Activated T-cell treated with anti-CD3 and anti-CD28 coated beads, Interleukin-2, amount 50 U/mL, for 48 hours (primary cell): ENCODE measurements at regions not wholly inside any gene's neighbourhood (a gene's known extent, or its start where the extent isn't known, plus 50 kb on each side); places are given as distances from the start of the nearest gene placed in this dataset.
A peak's percentile ranks its signal among the peaks of the same experiment; 100 is the strongest.
"Not testable (repeated sequence)": the region's sequence is repeated elsewhere in the genome, so short reads cannot be mapped to it uniquely, and the experiment has no call there.

Experiments used
- DNase-seq, 2 experiments: peaks; one replicate each; pipeline ENCODE4 v3.0.0-alpha.2; 2020

DNA sequence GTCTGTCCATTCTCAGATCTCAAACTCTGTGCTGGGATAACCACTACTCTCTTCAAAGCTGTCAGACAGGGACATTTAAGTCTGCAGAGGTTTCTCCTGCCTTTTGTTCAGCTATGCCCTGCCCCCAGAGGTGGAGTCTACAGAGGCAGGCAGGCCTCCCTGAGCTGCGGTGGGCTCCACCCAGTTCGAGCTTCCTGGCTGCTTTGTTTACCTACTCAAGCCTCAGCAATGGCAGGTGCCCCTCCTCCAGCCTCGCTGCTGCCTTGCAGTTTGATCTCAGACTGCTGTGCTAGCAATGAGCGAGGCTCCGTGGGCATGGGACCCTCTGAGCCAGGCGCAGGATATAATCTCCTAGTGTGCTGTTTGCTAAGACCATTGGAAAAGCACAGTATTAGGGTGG, 53.1 kb upstream of the HUNK start:
- DNase-seq, result not testable (repeated sequence)

DNA sequence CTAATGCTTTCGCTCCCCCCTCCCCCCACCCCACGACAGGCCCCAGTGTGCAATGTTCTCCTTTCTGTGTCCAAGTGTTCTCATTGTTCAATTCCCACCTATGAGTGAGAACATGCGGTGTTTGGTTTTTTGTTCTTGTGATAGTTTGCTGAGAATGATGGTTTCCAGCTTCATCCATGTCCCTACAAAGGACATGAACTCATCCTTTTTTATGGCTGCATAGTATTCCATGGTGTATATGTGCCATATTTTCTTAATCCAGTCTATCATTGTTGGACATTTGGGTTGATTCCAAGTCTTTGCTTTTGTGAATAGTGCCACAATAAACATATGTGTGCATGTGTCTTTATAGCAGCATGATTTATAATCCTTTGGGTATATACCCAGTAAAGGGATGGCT, 58.5 kb upstream of the HUNK start:
- DNase-seq, result not testable (repeated sequence)

DNA sequence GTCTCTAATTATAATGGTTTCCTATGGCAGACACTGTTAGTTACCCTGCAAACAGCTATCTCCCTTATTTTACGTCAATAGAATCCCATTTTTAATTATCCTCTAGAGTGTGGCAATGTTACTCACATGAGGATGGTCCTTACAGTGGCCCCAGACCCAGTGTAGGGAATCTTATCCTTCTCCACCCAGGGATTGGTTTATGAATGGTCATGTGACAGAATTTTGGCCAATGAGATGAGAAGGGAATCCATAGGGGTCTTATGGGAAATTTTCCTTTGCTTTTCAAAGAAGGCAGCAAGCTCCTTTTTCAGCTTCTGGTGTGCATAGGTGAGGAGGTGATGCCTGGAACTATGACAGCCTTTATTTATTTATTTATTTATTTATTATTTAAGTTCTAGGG, 59.0 kb upstream of the HUNK start:
- DNase-seq, result no peak

DNA sequence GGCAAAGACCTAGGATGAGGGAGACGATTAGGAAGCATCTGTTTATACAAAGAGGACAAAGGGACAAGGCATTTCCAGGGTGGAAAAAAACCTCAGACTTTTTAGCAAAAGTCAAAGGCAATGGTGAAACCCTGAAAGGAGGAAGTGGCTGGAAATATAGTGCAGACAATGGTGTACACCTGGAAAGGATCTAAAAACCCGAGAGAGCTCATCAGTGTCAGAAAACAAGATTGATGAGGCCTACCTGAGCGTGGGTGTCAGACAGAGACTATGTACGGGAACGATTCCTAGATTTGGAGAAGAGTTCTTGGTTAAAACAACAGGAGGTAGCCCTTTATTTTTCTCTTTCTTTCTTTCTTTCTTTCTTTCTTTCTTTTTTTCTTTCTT, 68.8 kb upstream of the HUNK start:
- DNase-seq, result no peak

DNA sequence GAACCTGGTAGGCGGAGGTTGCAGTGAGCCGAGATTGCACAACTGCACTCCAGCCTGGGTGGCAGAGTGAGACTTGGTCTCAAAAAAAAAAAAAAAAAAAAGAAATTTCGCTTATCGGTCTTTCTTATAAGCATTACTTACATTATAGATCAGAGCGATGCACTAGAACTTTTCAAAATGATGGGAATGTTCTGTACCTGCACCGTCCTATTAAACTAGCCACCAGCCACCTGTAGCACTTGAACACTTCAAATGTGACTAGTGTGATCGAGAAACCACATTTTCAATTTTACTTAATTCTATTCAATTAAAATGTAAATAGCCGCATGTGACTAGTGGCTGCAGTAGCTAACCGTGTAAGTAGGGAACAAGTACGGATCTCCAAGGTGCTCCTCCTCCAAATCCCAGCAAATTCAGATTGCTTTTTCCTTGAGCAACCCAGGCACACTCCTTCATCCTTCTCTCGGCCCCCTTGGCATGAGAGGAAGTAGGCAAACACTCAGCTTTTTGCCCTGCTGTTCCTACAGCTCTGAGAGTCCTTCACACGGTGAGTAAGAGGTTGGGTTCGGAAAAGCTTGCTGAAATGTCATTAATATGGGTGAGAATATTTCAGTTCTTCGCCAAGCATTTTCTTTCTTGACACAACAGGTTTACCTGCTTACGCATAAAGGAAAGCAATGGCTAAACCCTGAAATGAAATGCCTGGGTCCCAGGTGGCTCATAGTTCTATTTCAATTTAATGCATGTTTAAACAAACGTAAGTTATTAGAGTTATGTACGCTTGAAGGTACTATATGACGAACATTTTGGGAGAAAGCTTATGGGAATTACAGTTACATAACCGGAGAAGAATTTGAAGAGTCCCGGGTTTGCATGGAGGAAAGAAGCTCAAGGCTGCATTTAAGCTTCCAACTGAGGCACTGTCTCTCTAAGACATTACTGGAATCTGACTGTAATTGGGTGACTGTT, 69.5 kb upstream of the HUNK start:
- no peak for DNase-seq

DNA sequence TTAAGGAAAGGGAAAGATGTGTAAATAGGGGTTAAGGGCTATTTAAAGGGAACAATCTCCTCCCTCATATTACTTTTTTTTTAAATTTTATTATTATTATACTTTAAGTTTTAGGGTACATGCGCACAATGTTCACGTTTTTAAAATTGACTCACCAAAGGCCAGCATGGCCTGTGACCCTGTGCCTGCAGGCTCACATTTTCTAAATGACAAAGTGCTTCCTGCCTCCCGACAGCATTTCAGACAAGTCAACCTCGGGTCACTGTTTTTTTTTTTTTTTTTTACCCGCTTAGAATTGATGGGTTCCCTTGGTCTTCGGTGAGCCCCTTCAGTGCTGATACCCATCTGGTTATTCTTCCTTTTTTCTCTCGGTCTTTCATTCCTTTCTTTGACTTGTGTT, 70.4 kb upstream of the SCAF4 start:
- DNase-seq, result no peak

DNA sequence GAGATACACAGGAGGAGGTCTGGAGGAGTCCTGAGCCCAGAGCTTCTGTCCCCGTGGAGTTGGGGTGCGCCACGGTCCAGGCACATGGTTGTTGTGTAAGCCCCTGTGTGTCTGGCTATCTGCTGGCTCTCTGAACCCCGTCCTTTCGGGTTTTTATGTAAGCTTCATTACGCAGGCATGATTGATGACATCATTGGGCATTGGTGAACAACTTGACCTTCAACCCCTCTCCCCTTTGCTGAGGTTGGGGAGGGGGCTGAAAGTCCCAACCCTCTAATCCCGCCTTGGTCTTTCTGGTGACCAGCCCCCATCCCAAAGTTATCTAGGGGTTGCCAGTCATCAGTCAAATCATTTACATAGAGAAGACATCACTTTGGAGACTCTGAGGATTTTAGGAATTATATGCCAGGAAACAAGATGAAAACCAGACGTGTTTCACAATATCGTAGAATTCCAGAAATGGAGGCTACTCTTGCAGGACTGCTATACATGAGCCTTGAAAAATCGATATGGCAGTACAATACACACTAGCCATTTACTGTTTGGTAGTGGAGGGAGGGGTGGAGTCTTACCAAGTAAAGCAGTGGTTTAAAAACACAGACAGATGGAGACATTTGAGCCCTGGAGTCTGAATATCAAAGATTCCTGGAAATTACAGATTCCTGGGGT, 69.8 kb upstream of the SCAF4 start:
- no peak for DNase-seq

DNA sequence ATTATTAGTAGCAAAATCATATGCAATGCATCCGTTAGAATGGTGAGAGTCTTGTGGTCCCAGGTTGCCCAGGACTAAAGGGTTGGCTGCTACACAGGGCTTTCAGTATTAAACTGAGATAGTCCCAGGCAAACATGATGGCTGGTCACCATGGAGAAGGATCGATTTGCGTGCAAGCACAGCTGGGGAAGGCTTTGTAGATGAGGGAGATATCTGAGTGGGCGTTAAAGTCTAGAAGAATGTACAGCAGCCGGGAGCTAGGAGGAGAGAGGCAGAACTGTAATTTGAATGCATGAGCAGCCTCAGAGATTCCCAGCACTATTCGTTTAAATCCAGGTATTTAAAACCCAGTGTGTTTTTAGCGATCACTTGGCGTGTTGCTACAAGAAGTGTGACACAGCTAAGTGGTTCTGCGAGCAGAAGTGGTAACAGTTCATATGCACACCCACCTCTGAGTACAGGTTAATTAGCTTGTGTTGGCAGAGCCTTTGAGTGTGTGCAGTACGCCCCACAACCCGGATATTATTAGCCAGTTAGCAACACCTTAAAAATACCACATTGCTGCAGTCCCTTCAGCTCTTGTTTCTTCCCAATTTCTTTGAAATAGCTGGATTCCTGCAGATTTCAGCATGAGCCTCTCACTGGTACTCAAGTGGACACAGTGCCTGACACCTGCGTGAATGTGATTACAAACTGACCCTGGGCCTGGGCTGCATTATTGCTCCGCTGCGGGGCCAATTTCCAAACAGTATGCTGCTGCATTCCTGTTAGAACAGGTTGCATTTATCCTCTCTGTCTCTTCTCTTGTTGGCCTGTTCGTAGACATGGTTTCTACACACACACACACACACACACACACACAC, 67.2 kb upstream of the SCAF4 start:
- DNase-seq, result no peak

DNA sequence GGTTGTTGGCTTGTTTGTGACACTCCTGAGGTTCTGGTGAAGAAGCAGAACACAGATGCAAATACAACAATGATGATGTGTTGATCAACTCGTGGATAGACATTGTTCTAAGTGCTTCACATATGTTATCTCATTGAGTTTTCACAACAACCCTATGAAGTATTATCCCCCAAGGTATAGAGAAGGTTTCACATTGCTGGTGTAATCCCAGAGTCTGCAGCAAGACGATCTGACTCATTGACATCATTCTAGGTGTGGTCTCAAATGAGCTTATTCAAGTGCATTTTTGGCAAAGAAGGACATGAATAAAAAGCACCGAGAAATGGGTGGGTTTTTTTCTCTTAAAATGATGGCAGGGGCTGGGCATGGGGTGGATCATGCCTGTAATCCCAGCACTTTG, 64.1 kb upstream of the SCAF4 start:
- DNase-seq, result no peak

DNA sequence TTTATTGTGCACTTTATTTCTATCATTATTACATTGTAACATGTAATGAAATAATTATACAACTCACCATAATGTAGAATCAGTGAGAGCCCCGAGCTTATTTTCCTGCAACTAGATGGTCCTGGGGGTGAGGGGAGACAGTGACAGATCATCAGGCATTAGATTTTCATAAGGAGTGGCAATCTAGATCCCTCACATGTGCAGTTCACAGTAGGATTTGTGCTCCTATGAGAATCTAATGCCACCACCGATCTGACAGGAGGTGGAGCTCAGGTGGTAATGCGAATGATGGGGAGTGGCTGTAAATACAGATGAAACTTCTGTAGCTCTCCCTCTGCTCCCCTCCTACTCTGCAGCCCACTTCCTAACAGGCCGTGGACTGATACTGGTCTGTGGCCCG, 58.5 kb upstream of the SCAF4 start:
- not testable (repeated sequence) for DNase-seq

DNA sequence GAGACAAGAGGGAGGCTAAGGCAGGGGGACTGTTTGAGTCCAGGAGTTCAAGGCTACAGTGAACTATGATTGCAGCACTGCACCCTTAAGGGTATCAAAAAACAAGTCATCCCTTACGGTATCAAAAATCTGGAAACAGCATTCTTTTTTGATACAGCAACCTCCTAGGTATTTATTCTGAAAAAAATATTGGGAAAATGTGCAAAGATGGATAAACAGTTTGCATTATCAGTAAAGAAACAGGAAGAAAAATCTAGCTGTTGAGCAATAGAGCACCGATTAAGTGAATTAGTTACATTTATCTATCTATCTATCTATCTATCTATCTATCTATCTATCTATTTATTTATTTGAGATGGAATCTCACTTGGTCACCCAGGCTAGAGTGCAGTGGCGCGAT, 56.7 kb upstream of the SCAF4 start:
- no peak for DNase-seq

DNA sequence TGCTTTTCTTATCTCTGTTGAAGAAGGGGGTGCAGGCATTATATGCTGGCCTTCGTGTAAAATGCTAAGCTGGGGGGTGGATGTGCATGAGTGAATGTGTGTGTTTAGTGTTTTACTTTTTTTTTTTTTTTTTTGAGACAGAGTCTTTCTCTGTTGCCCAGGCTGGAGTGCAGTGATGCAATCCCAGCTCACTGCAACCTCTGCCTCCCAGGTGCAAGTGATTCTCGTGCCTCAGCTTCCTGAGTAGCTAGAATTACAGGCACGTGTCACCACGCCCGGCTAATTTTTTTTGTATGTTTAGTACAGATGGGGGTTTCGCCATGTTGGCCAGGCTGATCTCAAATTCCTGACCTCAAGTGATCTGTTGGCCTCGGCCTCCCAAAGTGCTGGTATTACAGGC, 55.8 kb upstream of the SCAF4 start:
- DNase-seq, result not testable (repeated sequence)

DNA sequence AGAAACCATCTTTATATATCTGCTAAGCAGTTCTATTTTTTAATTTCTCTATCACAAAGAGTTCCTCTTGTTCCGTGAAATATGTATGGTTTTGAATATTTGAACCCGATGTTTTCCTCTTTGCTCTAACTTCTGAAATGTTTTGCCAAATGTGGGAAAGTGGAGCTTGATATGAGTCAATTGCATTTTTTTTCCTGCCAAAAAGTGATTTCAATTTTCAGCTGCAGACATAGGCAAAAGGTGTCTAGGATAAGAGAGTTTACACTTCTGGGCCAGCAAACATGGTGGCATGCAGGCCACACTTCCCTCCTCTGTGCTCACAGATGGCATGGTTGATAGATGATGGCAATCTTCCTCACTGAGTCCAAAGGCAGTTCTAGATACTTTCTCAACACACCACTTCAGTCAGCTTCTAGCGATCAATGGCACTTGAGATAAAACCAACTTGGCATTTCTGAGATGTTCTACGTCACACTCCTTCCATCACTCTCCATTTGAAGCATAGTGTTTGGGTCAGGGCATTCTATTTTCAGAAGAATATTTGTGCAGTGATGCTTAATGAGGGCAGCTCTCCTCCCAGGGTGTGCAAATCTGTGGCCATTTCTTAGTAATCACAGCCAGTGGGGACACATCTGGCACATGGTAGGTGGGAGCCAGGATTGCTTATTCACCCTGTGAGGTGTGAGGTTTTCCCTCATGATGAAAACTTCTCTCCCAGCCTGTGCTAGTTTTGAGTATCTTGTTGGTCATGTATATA, 54.4 kb upstream of the SCAF4 start:
- DNase-seq, result no peak

DNA sequence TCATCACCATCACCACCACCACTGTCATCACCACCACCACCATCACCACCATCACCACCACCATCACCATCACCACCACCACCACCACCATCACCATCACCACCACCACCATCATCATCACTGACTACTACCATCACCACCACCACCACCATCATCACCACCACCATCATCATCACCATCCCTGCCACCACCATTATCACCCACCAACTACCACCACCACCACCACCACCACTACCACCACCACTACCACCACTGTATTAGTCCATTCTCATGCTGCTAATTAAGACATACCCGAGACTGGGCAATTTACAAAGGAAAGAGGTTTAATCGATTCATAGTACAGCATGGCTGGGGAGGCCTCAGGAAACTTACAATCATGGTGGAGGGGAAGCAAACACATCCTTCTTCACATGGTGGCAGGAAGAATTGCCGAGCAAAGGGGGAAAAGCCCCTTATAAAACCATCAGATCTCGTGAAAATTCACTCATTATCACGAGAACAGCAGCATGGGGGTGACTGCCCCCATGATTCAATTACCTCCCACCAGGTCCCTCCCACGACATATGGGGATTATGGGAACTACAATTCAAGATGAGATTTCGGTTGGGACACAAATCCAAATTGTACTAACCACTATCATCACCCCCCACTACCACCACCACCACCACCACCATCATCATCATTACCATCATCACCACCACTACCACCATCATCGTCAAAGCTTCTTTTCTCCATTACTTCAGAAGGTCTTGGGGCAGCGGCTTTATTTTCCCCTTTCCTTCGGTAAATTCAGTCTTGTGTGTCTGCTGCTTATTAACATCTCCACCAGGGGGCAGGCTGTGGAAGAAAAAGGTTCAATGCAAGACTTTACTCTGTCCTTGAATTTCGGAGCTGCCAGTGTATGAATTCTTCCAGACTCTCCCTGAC, 53.6 kb upstream of the SCAF4 start:
- peak; percentile 56 to 62 for DNase-seq

DNA sequence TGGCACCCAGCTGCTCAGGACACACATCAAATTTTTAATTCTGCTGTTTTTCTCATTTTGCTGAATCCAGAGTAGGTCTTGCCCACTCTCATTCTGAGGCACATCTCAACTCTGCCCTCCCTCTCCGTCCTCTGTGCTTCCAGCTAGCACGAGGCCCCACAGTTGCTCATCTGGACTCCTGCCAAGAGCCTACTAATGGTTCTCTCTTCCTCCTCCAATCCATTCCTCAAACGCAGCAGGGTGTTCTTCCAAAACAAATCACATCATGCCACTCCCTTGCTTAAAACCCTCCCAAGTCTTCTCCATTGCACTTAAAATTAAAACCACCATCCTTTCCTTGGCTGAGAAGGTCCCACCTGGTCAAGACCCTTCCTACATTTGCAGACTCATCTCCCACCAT, 49.8 kb upstream of the SCAF4 start:
- no peak for DNase-seq
